Sigmoid colon (tissue), 6 donors: ENCODE measurements at regions not wholly inside any gene's neighbourhood (a gene's known extent, or its start where the extent isn't known, plus 50 kb on each side); places are given as distances from the start of the nearest gene placed in this dataset.
A peak's percentile ranks its signal among the peaks of the same experiment; 100 is the strongest.

ENCODE experiments used
- DNase-seq: peaks from one replicate; pipeline ENCODE4 v3.0.0-alpha.2; 2019
- H3K27ac ChIP-seq, 4 donors: fragments of 200-600 bp; sonication (generic); one replicate each; pipeline ENCODE4 v1.5.1; 2016 to 2019; ENCODE audit warnings: mild to moderate bottlenecking in 1 of 4
- H3K27me3 ChIP-seq, 3 donors: fragments of 200-600 bp; sonication (generic); one replicate each; pipeline ENCODE4 v1.5.1; 2019; ENCODE audit warnings: mild to moderate bottlenecking in 1 of 3
- H3K36me3 ChIP-seq, 4 donors: fragments of 200-600 bp; sonication (generic); one replicate each; pipeline ENCODE4 v1.5.1; 2016 to 2019
- H3K4me1 ChIP-seq, 4 donors: fragments of 200-600 bp; sonication (generic); one replicate each; pipeline ENCODE4 v1.5.1; 2017 to 2019
- H3K4me3 ChIP-seq, 4 donors: fragments of 200-600 bp; sonication (generic); one replicate each; pipeline ENCODE4 v1.5.1; 2017 to 2019; ENCODE audit warnings: mild to moderate bottlenecking in 2 of 4, moderate library complexity in 1 of 4
- H3K9me3 ChIP-seq, 4 donors: fragments of 200-600 bp in 3 of 4; sonication (generic) in 3 of 4; one replicate each; pipeline versions ENCODE4 v1.5.1 to v1.6.1; 2013 to 2019
- EP300 ChIP-seq, 4 donors: sonication (generic); formaldehyde crosslinking; IDR thresholded peaks; one replicate each; pipeline ENCODE4 v1.6.1; 2017; ENCODE audit warnings: antibody characterized with exemption in 4 of 4
- POLR2A ChIP-seq, 2 donors: fragments of 450-650 bp; IDR thresholded peaks; one replicate each; pipeline ENCODE4 v1.6.1; 2016; ENCODE audit warnings: antibody characterized with exemption in 2 of 2, mild to moderate bottlenecking in 2 of 2, moderate library complexity in 2 of 2
- POLR2AphosphoS5 ChIP-seq, 4 donors: sonication (generic); formaldehyde crosslinking; IDR thresholded peaks; one replicate each; pipeline ENCODE4 v1.6.1; 2017; ENCODE audit warnings: antibody characterized with exemption in 4 of 4
- WGBS, 2 donors: extraction: QIAGEN DNeasy Blood & Tissue Kit; methylation state at CpG; one replicate each; pipeline ENCODE4 v1.1.7; 2013; 5-methylcytosine and 5-hydroxymethylcytosine counted together
- intact Hi-C: fragments of 100-400 bp; cut with DNase I; formaldehyde crosslinking; loops from one replicate; pipeline ENCODE4 v1.15.1; 2023
- TF ChIP-seq, protein P1 (sequence below), 4 experiments: fragments of 450-650 bp in 3 of 4; fragments of 200-600 bp in 1 of 4; IDR thresholded peaks; one replicate each; pipeline ENCODE4 v1.5.1; 2016 to 2019; ENCODE audit warnings: antibody characterized with exemption in 4 of 4, mild to moderate bottlenecking in 3 of 4, moderate library complexity in 2 of 4
- donor health status: healthy with polysubstance abuse.
- donor health status: healthy.

DNA sequence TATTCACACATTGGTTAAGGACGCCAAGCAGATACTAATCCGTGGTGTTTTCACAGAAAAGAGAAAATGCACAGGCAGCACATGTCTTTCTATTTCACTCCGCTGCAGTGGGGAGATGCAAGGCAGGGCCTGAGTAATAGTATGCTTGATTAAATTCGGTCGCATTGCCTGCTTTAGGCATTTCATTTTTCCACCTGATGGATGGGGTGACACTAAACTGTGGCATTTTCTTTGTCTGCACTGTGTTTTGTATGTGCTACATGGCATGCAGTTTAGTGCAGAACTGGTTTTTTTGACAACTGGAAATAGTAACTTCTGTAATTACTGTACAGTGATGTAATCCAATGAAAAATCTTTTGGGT, 94.9 kb downstream of the SLC17A6 start:
- no peak overlapping the region for H3K27ac ChIP-seq
- no peaks in the 10 kb centered on the region for H3K9me3 ChIP-seq
- WGBS, 2 donors, result 21 to 27% methylated on average over 5 of the region's 5 CpGs
- H3K4me1 ChIP-seq, result peaks cover 0 to 14% (median 2%) of the 10 kb centered on the region in 4 donors
- DNase-seq, result no peak
- H3K36me3 ChIP-seq, result no peaks in the 10 kb centered on the region
- no peak for TF ChIP-seq EP300 (IDR thresholded peaks at IDR 0.05)
- TF ChIP-seq POLR2AphosphoS5 (IDR thresholded peaks at IDR 0.05), result no peak
- TF ChIP-seq POLR2A (IDR thresholded peaks at IDR 0.05), result no peak
- TF ChIP-seq, protein P1, sequence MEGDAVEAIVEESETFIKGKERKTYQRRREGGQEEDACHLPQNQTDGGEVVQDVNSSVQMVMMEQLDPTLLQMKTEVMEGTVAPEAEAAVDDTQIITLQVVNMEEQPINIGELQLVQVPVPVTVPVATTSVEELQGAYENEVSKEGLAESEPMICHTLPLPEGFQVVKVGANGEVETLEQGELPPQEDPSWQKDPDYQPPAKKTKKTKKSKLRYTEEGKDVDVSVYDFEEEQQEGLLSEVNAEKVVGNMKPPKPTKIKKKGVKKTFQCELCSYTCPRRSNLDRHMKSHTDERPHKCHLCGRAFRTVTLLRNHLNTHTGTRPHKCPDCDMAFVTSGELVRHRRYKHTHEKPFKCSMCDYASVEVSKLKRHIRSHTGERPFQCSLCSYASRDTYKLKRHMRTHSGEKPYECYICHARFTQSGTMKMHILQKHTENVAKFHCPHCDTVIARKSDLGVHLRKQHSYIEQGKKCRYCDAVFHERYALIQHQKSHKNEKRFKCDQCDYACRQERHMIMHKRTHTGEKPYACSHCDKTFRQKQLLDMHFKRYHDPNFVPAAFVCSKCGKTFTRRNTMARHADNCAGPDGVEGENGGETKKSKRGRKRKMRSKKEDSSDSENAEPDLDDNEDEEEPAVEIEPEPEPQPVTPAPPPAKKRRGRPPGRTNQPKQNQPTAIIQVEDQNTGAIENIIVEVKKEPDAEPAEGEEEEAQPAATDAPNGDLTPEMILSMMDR (IDR thresholded peaks at IDR 0.05), result no peak
- intact Hi-C loops, result no loop called here
- peaks cover 0 to 17% (median 0%) of the 10 kb centered on the region in 3 donors for H3K27me3 ChIP-seq
- peak overlapping the region in 3 of 4 donors; percentile 25 to 37 (median 33) for H3K4me3 ChIP-seq

DNA sequence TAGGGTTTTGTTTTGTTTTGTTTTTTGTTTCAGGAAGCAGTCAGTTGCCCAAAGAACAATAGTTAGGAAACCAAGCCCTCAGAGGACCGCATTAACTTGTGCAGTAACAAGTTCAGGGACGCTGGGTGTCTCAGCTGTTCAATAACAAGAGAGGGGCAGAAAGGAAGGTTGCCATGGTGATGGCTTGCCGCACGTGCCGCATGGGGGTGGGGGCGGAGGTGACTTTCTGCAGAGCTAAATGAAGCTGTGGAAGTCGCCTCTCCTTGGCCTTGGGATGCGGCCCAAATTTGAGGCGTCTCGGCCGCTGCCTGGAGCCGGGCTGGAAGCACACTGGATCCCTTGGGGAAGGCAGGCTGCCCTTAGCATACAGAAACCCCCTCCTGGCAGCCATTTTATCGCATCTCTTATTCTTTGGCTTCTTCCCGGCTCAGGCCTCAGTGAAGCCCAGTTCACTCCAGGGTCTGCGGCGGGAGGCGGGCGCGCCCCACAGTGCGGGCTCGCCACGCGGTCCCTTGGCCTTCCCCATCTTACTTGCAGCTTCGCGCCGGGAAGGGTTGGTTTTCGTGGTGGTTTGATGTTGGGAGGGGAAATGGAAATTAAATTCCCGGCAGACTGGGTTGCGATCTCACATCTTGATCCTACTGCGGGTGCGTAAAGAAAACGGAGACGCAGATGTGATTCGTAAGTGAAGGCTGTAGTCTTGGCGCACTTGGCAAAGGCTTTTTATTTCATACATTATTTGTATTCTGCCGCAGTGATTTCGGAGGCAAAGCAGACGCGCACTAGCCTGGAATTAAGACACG, 94.3 kb downstream of the SLC17A6 start:
- Histone ChIP-seq H3K4me1 (peaks cover 0 to 14% (median 2%) of the 10 kb centered on the region in 4 donors), H3K27me3 (peaks cover 0 to 17% (median 0%) of the 10 kb centered on the region in 3 donors), H3K4me3 (peak overlapping the region in 3 of 4 donors; percentile 25 to 37 (median 33)), H3K9me3 (no peaks in the 10 kb centered on the region), H3K36me3 (no peaks in the 10 kb centered on the region), H3K27ac (peak overlapping the region in 1 of 4 donors; percentile 14)
- DNase-seq, result no peak
- no peak for TF ChIP-seq POLR2AphosphoS5 (IDR thresholded peaks at IDR 0.05)
- TF ChIP-seq EP300 (IDR thresholded peaks at IDR 0.05), result no peak
- no peak for TF ChIP-seq POLR2A (IDR thresholded peaks at IDR 0.05)
- TF ChIP-seq, protein P1 (IDR thresholded peaks at IDR 0.05), result no peak
- intact Hi-C loops, result no loop called here
- WGBS, 2 donors, result 11 to 30% methylated on average over 40 of the region's 40 CpGs

DNA sequence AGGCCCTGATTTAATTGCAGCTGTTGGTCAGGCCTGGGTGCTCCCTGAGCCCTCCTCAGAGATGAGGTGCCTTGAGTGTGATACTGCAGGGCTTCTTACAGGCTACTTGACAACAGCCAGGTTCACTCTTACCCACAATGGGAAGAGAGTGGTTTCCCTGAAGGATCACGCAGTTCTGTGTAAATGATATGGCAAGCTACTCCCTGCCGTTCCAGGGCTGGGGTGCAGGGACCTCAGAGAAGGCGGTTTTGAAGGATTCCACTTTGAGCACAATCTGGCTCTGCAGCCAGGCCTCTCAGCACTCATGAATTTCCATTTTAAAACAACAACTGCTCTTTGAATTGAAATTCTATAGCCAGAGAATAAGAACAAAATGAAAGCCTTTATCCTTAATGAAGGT, 92.9 kb downstream of the SLC17A6 start:
- Histone ChIP-seq H3K4me1 (peaks cover 0 to 14% (median 2%) of the 10 kb centered on the region in 4 donors), H3K9me3 (no peaks in the 10 kb centered on the region), H3K4me3 (no peak overlapping the region), H3K36me3 (no peaks in the 10 kb centered on the region), H3K27me3 (peaks cover 0 to 17% (median 0%) of the 10 kb centered on the region in 3 donors), H3K27ac (no peak overlapping the region)
- 75 to 87% methylated on average over 3 of the region's 3 CpGs for WGBS, 2 donors
- no peak for DNase-seq
- intact Hi-C loops, result no loop called here
- TF ChIP-seq, protein P1 (IDR thresholded peaks at IDR 0.05), result no peak
- no peak for TF ChIP-seq EP300 (IDR thresholded peaks at IDR 0.05)

DNA sequence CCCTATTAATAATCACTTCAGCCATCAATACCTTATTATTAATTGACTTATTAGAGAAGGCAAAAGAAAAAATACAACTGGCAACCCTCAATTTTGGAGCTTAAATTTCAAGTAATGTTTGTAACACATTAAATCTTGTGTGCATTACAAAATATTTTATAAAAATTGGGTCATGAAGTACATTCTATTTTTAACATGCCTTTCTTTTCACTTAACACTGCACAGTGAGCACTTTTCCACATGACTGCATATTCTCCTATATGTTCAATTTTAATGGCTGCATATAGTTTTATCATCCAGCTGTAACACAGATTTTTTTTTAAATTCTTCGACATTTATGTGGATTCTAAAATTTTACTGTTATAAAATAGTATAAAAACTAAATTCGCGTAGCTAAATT, 92.5 kb downstream of the SLC17A6 start:
- Histone ChIP-seq H3K9me3 (no peaks in the 10 kb centered on the region), H3K27ac (no peak overlapping the region), H3K4me3 (no peak overlapping the region), H3K36me3 (no peaks in the 10 kb centered on the region), H3K4me1 (peaks cover 0 to 14% (median 2%) of the 10 kb centered on the region in 4 donors), H3K27me3 (peaks cover 0 to 17% (median 0%) of the 10 kb centered on the region in 3 donors)
- intact Hi-C loops, result no loop called here
- WGBS, 2 donors, result 94 to 96% methylated on average over 3 of the region's 3 CpGs
- no peak for TF ChIP-seq POLR2A (IDR thresholded peaks at IDR 0.05)
- no peak for TF ChIP-seq POLR2AphosphoS5 (IDR thresholded peaks at IDR 0.05)
- TF ChIP-seq, protein P1 (IDR thresholded peaks at IDR 0.05), result no peak
- no peak for DNase-seq
